ENCODE measurements at regions not wholly inside any gene's neighbourhood (a gene's known extent, or its start where the extent isn't known, plus 50 kb on each side); places are given as distances from the start of the nearest gene placed in this dataset.

- no peak for DNase-seq
These were observed 51.3 kb downstream of the GADD45G start for GRCh38 chr9:89655990-89656657.

- no peak for DNase-seq
These were observed 52.5 kb downstream of the GADD45G start for GRCh38 chr9:89657295-89657694.

GRCh38 chr9:89657765-89658164 is 53.0 kb downstream of the GADD45G start:
- no peak for DNase-seq

- DNase-seq = no peak
These were observed 53.6 kb downstream of the GADD45G start for GRCh38 chr9:89658401-89658800.

GRCh38 chr9:89658931-89659330 is 54.1 kb downstream of the GADD45G start:
- no peak for DNase-seq

GRCh38 chr9:89659473-89659872 is 54.7 kb downstream of the GADD45G start:
- DNase-seq = no peak

GRCh38 chr9:89659891-89660685 is 55.3 kb downstream of the GADD45G start:
- DNase-seq = no peak

- no peak for DNase-seq
These were observed 56.7 kb downstream of the GADD45G start for GRCh38 chr9:89661391-89661949.

- peak; percentile 81 to 91 for DNase-seq
These were observed 57.3 kb downstream of the GADD45G start for GRCh38 chr9:89661956-89662717.

GRCh38 chr9:89662718-89663613 is 58.2 kb downstream of the GADD45G start:
- DNase-seq = no peak

GRCh38 chr9:89663614-89663970 is 58.8 kb downstream of the GADD45G start:
- DNase-seq = no peak

GRCh38 chr9:89664010-89664409 is 59.2 kb downstream of the GADD45G start:
- no peak for DNase-seq

- peak; percentile 20 to 47 for DNase-seq
These were observed 60.1 kb downstream of the GADD45G start for GRCh38 chr9:89664896-89665329.

GRCh38 chr9:89666364-89666763 is 61.6 kb downstream of the GADD45G start:
- no peak for DNase-seq

GRCh38 chr9:89666950-89667349 is 62.1 kb downstream of the GADD45G start:
- no peak for DNase-seq

- peak in 1 of 2 experiments; percentile 14 for DNase-seq
These were observed 62.9 kb downstream of the GADD45G start for GRCh38 chr9:89667726-89668125.

- peak; percentile 11 to 74 for DNase-seq
These were observed 63.5 kb downstream of the GADD45G start for GRCh38 chr9:89668216-89668865.

- DNase-seq = no peak
These were observed 64.0 kb downstream of the GADD45G start for GRCh38 chr9:89668866-89669246.

GRCh38 chr9:89669361-89669842 is 64.6 kb downstream of the GADD45G start:
- no peak for DNase-seq

GRCh38 chr9:89670114-89670513 is 65.3 kb downstream of the GADD45G start:
- no peak for DNase-seq

- no peak for DNase-seq
These were observed 66.1 kb downstream of the GADD45G start for GRCh38 chr9:89670801-89671434.

All from NCI-H187 (cell line).